Activated CD8-positive, alpha-beta memory T cell treated with anti-CD3 and anti-CD28 coated beads, Interleukin-2, amount 10 ng/mL, durations not matched to agents 7 days and 5 days (primary cell): ENCODE measurements at regions not wholly inside any gene's neighbourhood (a gene's known extent, or its start where the extent isn't known, plus 50 kb on each side); places are given as distances from the start of the nearest gene placed in this dataset.

Experiments used
- ATAC-seq: fragments of 150-1000 bp; cut with Tn5 transposase; one replicate; pipeline ENCODE4 v1.10.0; 2021; ENCODE audit warnings: moderate library complexity
- CTCF ChIA-PET: fragments of 350-600 bp; sonication (Branson Sonifier 250); formaldehyde crosslinking; loops from one replicate; lab custom pipeline; 2021; ENCODE audit warnings: antibody characterized with exemption; lab: Charles Lee
- DNase-seq: peaks from one replicate; pipeline ENCODE4 v3.0.0-alpha.2; 2020
- H3K27ac Mint-ChIP-seq: one replicate; pipeline ENCODE4 v1.8.0; 2021; ENCODE audit warnings: mild to moderate bottlenecking, mixed read lengths
- H3K27me3 Mint-ChIP-seq: one replicate; pipeline ENCODE4 v1.8.0; 2021; ENCODE audit warnings: mixed read lengths
- H3K36me3 Mint-ChIP-seq: one replicate; pipeline ENCODE4 v1.8.0; 2021; ENCODE audit warnings: mild to moderate bottlenecking, mixed read lengths
- H3K4me1 Mint-ChIP-seq: one replicate; pipeline ENCODE4 v1.8.0; 2021; ENCODE audit warnings: mixed read lengths
- H3K4me3 Mint-ChIP-seq: one replicate; pipeline ENCODE4 v1.8.0; 2021; ENCODE audit warnings: mild to moderate bottlenecking, moderate library complexity, mixed read lengths
- H3K9me3 Mint-ChIP-seq: one replicate; pipeline ENCODE4 v1.8.0; 2022; ENCODE audit warnings: low read depth, mixed read lengths

- H3K36me3 Mint-ChIP-seq: no peaks in the 10 kb centered on the region
- no peaks in the 10 kb centered on the region for H3K4me1 Mint-ChIP-seq
- no peak overlapping the region for H3K27ac Mint-ChIP-seq
- ATAC-seq (no peak), DNase-seq (no peak)
- no peak overlapping the region for H3K4me3 Mint-ChIP-seq
- H3K9me3 Mint-ChIP-seq: peaks cover 2% of the 10 kb centered on the region
- CTCF ChIA-PET: no interaction called here
- H3K27me3 Mint-ChIP-seq: no peaks in the 10 kb centered on the region
These were observed 285.6 kb downstream of the SAMD5 start for GRCh38 chr6:147793871-147794643.

- Mint-ChIP-seq H3K36me3 (no peaks in the 10 kb centered on the region), H3K27ac (no peak overlapping the region), H3K9me3 (peaks cover 5% of the 10 kb centered on the region), H3K4me3 (no peak overlapping the region), H3K27me3 (no peaks in the 10 kb centered on the region), H3K4me1 (no peaks in the 10 kb centered on the region)
- CTCF ChIA-PET: no interaction called here
- ATAC-seq: no peak
- DNase-seq: no peak
These were observed 294.0 kb downstream of the SAMD5 start for GRCh38 chr6:147802459-147802858.

DNA sequence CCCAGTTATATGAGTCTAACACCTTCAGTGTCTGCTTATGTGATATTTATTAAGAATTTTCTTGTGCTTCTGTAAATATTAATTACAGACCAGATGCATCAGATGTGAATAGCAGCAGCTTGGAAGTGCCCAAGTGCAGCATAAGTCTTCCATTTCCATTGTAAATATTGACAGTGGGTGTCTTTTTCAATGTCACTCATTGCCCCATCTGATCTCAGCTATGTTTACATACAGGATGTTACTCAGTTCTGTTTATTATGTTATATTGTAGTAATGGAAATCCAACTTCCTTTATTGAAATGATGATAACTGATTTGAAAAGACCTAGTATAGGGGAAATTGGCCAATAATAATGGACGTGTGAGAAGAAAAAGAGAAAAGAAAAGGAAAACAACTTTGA lies 296.7 kb downstream of the SAMD5 start:
- ATAC-seq (no peak), DNase-seq (no peak)
- H3K4me1 Mint-ChIP-seq: no peaks in the 10 kb centered on the region
- no peak overlapping the region for H3K4me3 Mint-ChIP-seq
- peaks cover 3% of the 10 kb centered on the region for H3K9me3 Mint-ChIP-seq
- CTCF ChIA-PET: no interaction called here
- no peaks in the 10 kb centered on the region for H3K36me3 Mint-ChIP-seq
- no peaks in the 10 kb centered on the region for H3K27me3 Mint-ChIP-seq
- no peak overlapping the region for H3K27ac Mint-ChIP-seq

DNA sequence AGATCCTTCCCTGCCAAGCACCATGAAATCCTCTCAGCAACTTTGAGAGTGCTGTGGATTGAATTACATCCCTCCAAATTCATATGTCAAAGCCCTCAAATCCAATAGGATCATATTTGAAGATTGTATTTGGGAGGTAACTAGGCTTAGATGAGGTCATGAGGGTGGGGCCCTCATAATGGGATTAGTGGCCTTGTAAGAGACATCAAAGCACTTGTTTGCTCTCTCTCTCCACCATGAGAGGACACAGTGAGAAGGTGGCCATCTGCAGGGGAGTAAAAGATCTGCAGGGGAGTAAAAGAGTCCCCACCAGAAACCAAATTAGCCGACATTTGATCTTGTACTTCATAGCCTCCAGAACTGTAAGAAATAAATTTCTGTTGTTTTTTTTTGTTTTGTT lies 298.2 kb downstream of the SAMD5 start:
- DNase-seq (no peak), ATAC-seq (no peak)
- no peak overlapping the region for H3K27ac Mint-ChIP-seq
- no peaks in the 10 kb centered on the region for H3K4me1 Mint-ChIP-seq
- peaks cover 3% of the 10 kb centered on the region for H3K9me3 Mint-ChIP-seq
- H3K36me3 Mint-ChIP-seq: no peaks in the 10 kb centered on the region
- no peak overlapping the region for H3K4me3 Mint-ChIP-seq
- CTCF ChIA-PET: no interaction called here
- no peaks in the 10 kb centered on the region for H3K27me3 Mint-ChIP-seq

- H3K9me3 Mint-ChIP-seq: peaks cover 3% of the 10 kb centered on the region
- H3K4me1 Mint-ChIP-seq: no peaks in the 10 kb centered on the region
- no peak for DNase-seq
- no peak overlapping the region for H3K4me3 Mint-ChIP-seq
- ATAC-seq: no peak
- H3K27ac Mint-ChIP-seq: no peak overlapping the region
- no peaks in the 10 kb centered on the region for H3K27me3 Mint-ChIP-seq
- CTCF ChIA-PET: interaction anchor here (0.6 kb wide), 1 partner anchor 55 kb away, joined by 4 read pairs; no protein-coding TSS in a partner anchor
- no peaks in the 10 kb centered on the region for H3K36me3 Mint-ChIP-seq
These were observed 300.1 kb downstream of the SAMD5 start for GRCh38 chr6:147808640-147809039.

- no peaks in the 10 kb centered on the region for H3K27me3 Mint-ChIP-seq
- no peaks in the 10 kb centered on the region for H3K4me1 Mint-ChIP-seq
- ATAC-seq: no peak
- CTCF ChIA-PET: no interaction called here
- no peak overlapping the region for H3K27ac Mint-ChIP-seq
- DNase-seq: no peak
- H3K4me3 Mint-ChIP-seq: no peak overlapping the region
- no peaks in the 10 kb centered on the region for H3K36me3 Mint-ChIP-seq
- H3K9me3 Mint-ChIP-seq: no peaks in the 10 kb centered on the region
These were observed 303.6 kb downstream of the SAMD5 start for GRCh38 chr6:147811913-147812629.

GRCh38 chr6:147817042-147817689 lies 308.7 kb downstream of the SAMD5 start:
- H3K4me1 Mint-ChIP-seq: no peaks in the 10 kb centered on the region
- H3K4me3 Mint-ChIP-seq: no peak overlapping the region
- ATAC-seq (no peak), DNase-seq (no peak)
- peaks cover 4% of the 10 kb centered on the region for H3K9me3 Mint-ChIP-seq
- CTCF ChIA-PET: no interaction called here
- H3K36me3 Mint-ChIP-seq: no peaks in the 10 kb centered on the region
- H3K27ac Mint-ChIP-seq: no peak overlapping the region
- H3K27me3 Mint-ChIP-seq: no peaks in the 10 kb centered on the region

- CTCF ChIA-PET: no interaction called here
- Mint-ChIP-seq H3K9me3 (peaks cover 4% of the 10 kb centered on the region), H3K4me1 (no peaks in the 10 kb centered on the region), H3K4me3 (no peak overlapping the region), H3K27ac (no peak overlapping the region), H3K36me3 (no peaks in the 10 kb centered on the region), H3K27me3 (no peaks in the 10 kb centered on the region)
- ATAC-seq (no peak), DNase-seq (no peak)
These were observed 312.0 kb downstream of the SAMD5 start for GRCh38 chr6:147820520-147820919.

DNA sequence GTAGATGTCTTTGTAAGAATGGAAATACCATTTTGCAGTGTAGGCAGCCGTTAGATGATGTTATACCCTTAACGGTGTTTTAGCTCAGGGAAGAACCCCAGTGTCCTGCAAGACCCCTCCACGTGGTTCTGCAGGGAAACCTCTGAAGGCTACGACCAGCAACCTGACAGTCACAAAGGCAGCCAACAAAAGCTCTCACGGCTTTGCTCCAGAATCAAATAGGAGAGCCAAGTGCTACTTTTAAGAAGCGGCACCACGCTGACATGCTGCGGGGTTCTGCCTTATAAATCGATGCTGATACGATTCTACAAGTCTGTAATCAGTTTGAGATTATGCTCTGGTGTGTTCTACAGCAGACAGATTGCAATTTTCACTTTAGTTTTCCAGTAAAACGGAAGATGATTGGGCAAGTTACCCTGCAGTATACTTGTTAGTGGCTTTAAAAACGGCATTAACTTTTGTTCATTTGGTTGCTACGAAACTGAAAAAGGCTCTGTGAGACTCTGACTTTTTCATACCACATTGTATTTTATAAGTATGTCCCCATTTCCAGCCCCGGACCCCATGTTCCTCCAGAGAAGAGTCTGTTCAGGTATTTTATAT lies 312.9 kb downstream of the SAMD5 start:
- Mint-ChIP-seq H3K36me3 (no peaks in the 10 kb centered on the region), H3K27me3 (no peaks in the 10 kb centered on the region), H3K27ac (no peak overlapping the region), H3K9me3 (peaks cover 4% of the 10 kb centered on the region), H3K4me3 (no peak overlapping the region), H3K4me1 (no peaks in the 10 kb centered on the region)
- CTCF ChIA-PET: no interaction called here
- no peak for ATAC-seq
- no peak for DNase-seq

DNA sequence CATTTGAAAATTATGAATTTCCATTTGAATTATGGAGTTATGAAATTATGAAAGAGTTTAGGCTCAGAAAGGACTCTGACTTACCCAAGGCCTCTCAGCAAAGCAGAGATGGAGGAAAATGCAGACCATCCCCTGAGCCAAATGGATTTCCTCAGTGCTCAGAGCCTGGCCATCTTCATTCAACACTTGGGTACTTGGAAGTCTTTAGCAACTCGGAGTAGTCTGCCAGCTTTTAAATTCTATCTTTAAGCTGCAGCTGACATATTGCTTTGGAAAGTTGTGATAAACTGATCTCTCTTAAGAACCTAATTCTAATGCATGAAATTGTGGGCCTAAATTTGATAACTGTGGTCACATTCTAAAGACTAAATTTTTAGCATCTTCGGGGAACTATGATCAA lies 315.4 kb downstream of the SAMD5 start:
- H3K36me3 Mint-ChIP-seq: no peaks in the 10 kb centered on the region
- H3K9me3 Mint-ChIP-seq: peaks cover 3% of the 10 kb centered on the region
- H3K4me1 Mint-ChIP-seq: no peaks in the 10 kb centered on the region
- DNase-seq (no peak), ATAC-seq (no peak)
- CTCF ChIA-PET: no interaction called here
- H3K27ac Mint-ChIP-seq: no peak overlapping the region
- no peaks in the 10 kb centered on the region for H3K27me3 Mint-ChIP-seq
- no peak overlapping the region for H3K4me3 Mint-ChIP-seq

DNA sequence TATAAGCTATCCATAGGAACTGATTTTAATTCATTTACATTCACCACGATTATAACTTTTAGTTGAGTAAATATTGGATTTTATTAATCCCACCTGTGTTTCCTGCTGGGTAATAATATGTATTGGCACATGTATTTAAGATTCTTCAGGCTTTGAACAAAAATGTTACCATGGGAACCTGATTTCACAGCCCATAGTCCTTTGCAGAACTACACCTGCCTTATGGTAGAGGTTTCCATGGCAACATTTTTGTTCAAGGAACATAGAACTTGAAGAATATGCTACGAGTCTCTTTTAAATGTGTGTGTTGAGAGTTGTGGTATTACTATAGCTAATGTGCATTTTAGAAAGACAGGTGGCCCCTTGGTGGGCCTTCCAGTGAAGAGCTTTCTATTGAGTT lies 317.4 kb downstream of the SAMD5 start:
- Mint-ChIP-seq H3K27me3 (no peaks in the 10 kb centered on the region), H3K9me3 (no peaks in the 10 kb centered on the region), H3K27ac (no peak overlapping the region), H3K4me1 (no peaks in the 10 kb centered on the region), H3K4me3 (no peak overlapping the region), H3K36me3 (no peaks in the 10 kb centered on the region)
- CTCF ChIA-PET: no interaction called here
- DNase-seq: no peak
- ATAC-seq: no peak

GRCh38 chr6:147826698-147827097 lies 318.2 kb downstream of the SAMD5 start:
- no peak for ATAC-seq
- Mint-ChIP-seq H3K27ac (no peak overlapping the region), H3K4me3 (no peak overlapping the region), H3K27me3 (no peaks in the 10 kb centered on the region), H3K4me1 (no peaks in the 10 kb centered on the region), H3K36me3 (no peaks in the 10 kb centered on the region), H3K9me3 (no peaks in the 10 kb centered on the region)
- CTCF ChIA-PET: no interaction called here
- DNase-seq: no peak

DNA sequence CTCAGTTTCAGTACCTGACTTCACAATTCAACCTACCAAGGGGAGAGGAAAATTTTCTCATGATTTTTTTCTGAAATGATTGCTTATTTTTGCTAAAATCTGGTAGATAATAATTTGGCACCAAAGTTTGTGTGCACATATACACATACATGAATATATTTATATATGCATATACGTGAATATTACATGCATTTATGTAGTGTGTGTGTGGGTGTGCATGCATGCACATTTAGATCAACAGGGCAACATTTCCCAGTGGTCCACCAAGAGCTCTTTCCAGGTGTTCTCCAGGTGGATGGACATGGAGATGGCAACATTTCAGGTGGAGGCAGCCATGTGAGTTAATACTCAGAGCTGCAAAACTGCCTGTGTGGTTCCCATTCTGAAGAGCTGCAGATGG lies 320.9 kb downstream of the SAMD5 start:
- Mint-ChIP-seq H3K4me1 (no peaks in the 10 kb centered on the region), H3K27ac (no peak overlapping the region), H3K4me3 (no peak overlapping the region), H3K36me3 (no peaks in the 10 kb centered on the region), H3K9me3 (no peaks in the 10 kb centered on the region), H3K27me3 (no peaks in the 10 kb centered on the region)
- CTCF ChIA-PET: no interaction called here
- ATAC-seq (no peak), DNase-seq (no peak)
